Caco-2 (cell line): ENCODE measurements at regions not wholly inside any gene's neighbourhood (a gene's known extent, or its start where the extent isn't known, plus 50 kb on each side); places are given as distances from the start of the nearest gene placed in this dataset.

Source experiments
- BruUV-seq: library from RNA; stranded (reverse); fragments of 400-500 nt; replicated peaks from 2 replicates; lab custom pipeline; 2021; lab: Mats Ljungman, UMichigan
- CTCF ChIA-PET: fragments of 300-600 bp; sonication (Branson Sonifier 250); formaldehyde crosslinking; loops from one replicate; lab custom pipeline; 2022; ENCODE audit warnings: antibody characterized with exemption; lab: Charles Lee
- POLR2A ChIA-PET: fragments of 300-600 bp; sonication (Branson Sonifier 250); formaldehyde crosslinking; loops from one replicate; lab custom pipeline; 2022; ENCODE audit warnings: antibody characterized with exemption; lab: Charles Lee
- DNase-seq, 2 experiments: peaks; one replicate each; pipeline versions ENCODE4 v3.0.0 to v3.0.0-alpha.2; 2020 to 2022
- H3K27me3 ChIP-seq: replicated peaks from 2 replicates; pipeline ENCODE4 v1.6.0; 2011; ENCODE audit warnings: low read length; ENCODE audit not compliant: control insufficient read depth, insufficient read depth
- H3K36me3 ChIP-seq: 2 replicates; pipeline ENCODE4 v1.5.1; 2011; ENCODE audit warnings: low read length; ENCODE audit not compliant: control insufficient read depth, insufficient read depth
- H3K4me1 ChIP-seq: fragments of 250-450 bp; sonication (Bioruptor Pico); 2 replicates; pipeline ENCODE4 v1.5.1; 2020; ENCODE audit warnings: mild to moderate bottlenecking
- H3K4me3 ChIP-seq: 2 replicates; pipeline ENCODE4 v1.5.1; 2011; ENCODE audit warnings: low read depth, mild to moderate bottlenecking, control low read depth, low read length
- H3K9me3 ChIP-seq: fragments of 250-450 bp; sonication (Bioruptor Pico); 2 replicates; pipeline ENCODE4 v1.5.1; 2020; ENCODE audit warnings: mild to moderate bottlenecking, moderate library complexity
- H3K27ac Mint-ChIP-seq: one replicate; pipeline ENCODE4 v1.8.0; 2022; ENCODE audit warnings: mixed read lengths; ENCODE audit not compliant: unreplicated experiment
- H3K27me3 Mint-ChIP-seq: one replicate; pipeline ENCODE4 v1.8.0; 2022; ENCODE audit warnings: mixed read lengths; ENCODE audit not compliant: insufficient read depth, unreplicated experiment
- H3K36me3 Mint-ChIP-seq: one replicate; pipeline ENCODE4 v1.8.0; 2022; ENCODE audit warnings: mild to moderate bottlenecking, mixed read lengths; ENCODE audit not compliant: insufficient read depth, unreplicated experiment
- H3K4me1 Mint-ChIP-seq: one replicate; pipeline ENCODE4 v1.8.0; 2022; ENCODE audit warnings: low read depth, mixed read lengths; ENCODE audit not compliant: unreplicated experiment
- H3K4me3 Mint-ChIP-seq: one replicate; pipeline ENCODE4 v1.8.0; 2022; ENCODE audit warnings: mild to moderate bottlenecking, moderate library complexity, mixed read lengths; ENCODE audit not compliant: unreplicated experiment
- H3K9me3 Mint-ChIP-seq: one replicate; pipeline ENCODE4 v1.8.0; 2022; ENCODE audit warnings: mixed read lengths; ENCODE audit not compliant: unreplicated experiment
- intact Hi-C: fragments of 100-400 bp; cut with micrococcal nuclease; formaldehyde crosslinking; loops from one replicate; pipeline ENCODE4 v1.10.0; 2022; ENCODE audit not compliant: unreplicated experiment
- TF ChIP-seq, protein P1 (sequence below), 2 experiments: fragments of 200-600 bp in 1 of 2; IDR thresholded peaks; 1 replicate in 1 of 2; 2 replicates in 1 of 2; pipeline versions ENCODE4 v1.5.1 to v1.8.0; 2011 to 2022; ENCODE audit warnings: antibody characterized with exemption in 1 of 2, control low read depth in 1 of 2, inconsistent platforms in 1 of 2, low read depth in 1 of 2, low read length in 1 of 2, mild to moderate bottlenecking in 1 of 2, moderate library complexity in 1 of 2; ENCODE audit not compliant: insufficient read depth in 1 of 2, severe bottlenecking in 1 of 2, unreplicated experiment in 1 of 2

DNA sequence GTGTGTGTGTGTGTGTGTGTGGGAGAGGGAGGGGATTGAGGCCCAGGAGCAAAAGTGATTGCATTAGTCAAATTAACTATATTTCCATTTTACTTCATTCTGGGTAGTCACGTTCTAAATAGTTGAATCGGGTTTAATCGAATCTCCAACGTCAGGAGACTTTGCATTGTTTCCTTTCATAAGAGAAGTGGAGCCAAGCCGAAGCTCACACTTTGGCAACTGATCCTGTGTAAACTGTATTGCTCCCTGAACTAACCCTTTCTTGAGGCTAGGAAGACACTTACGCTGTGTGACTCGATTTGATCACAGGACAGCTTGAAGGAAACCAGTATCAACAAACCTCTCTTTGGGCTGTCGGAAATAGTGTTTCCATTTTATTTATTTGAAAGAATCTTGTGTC, 363.4 kb upstream of the ATP2B1 start:
- Histone ChIP-seq H3K9me3 (no peaks in the 10 kb centered on the region; the same call in 1 of the 2 replicates), H3K4me3 (no peak overlapping the region), H3K4me1 (peaks cover 19% of the 10 kb centered on the region), H3K27me3 (no peaks in the 10 kb centered on the region), H3K36me3 (no peaks in the 10 kb centered on the region)
- ChIA-PET CTCF (interaction anchor here (0.5 kb wide), 1 partner anchor 362 kb away, joined by 4 read pairs; no protein-coding TSS in a partner anchor), POLR2A (no interaction called here)
- H3K4me1 Mint-ChIP-seq = peaks cover 29% of the 10 kb centered on the region
- no peaks in the 10 kb centered on the region for H3K36me3 Mint-ChIP-seq
- no TSS peak for BruUV-seq
- peaks cover 35% of the 10 kb centered on the region for H3K9me3 Mint-ChIP-seq
- no peaks in the 10 kb centered on the region for H3K27me3 Mint-ChIP-seq
- H3K4me3 Mint-ChIP-seq = no peak overlapping the region
- peak overlapping the region; percentile 67 for H3K27ac Mint-ChIP-seq
- TF ChIP-seq, protein P1, sequence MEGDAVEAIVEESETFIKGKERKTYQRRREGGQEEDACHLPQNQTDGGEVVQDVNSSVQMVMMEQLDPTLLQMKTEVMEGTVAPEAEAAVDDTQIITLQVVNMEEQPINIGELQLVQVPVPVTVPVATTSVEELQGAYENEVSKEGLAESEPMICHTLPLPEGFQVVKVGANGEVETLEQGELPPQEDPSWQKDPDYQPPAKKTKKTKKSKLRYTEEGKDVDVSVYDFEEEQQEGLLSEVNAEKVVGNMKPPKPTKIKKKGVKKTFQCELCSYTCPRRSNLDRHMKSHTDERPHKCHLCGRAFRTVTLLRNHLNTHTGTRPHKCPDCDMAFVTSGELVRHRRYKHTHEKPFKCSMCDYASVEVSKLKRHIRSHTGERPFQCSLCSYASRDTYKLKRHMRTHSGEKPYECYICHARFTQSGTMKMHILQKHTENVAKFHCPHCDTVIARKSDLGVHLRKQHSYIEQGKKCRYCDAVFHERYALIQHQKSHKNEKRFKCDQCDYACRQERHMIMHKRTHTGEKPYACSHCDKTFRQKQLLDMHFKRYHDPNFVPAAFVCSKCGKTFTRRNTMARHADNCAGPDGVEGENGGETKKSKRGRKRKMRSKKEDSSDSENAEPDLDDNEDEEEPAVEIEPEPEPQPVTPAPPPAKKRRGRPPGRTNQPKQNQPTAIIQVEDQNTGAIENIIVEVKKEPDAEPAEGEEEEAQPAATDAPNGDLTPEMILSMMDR (IDR thresholded peaks at IDR 0.05; ENCODE audit: insufficient read depth in 1 of 2, low read depth in 1 of 2, low read length in 1 of 2, severe bottlenecking in 1 of 2, unreplicated experiment in 1 of 2) = no peak
- intact Hi-C loops = no loop called here
- DNase-seq = no peak

DNA sequence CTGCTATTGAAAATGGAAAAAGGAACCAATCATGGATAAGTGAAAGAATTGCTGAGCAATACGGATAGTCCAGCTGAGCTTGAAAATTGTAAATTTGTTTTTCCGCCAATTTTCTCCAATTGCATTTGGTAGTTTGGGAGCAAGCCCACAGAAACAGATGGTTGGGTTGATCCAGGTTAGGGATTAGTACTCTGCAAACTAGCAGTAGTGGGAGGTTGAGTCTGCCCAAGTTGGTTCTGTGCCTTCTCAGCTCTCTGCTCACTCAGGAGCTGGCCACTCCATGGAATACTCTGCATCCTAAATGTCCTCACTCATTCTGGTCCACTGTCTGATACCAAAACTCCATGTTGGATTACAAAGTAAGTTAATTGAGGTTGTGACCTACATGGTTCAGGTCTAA, 361.1 kb upstream of the ATP2B1 start:
- no peak for DNase-seq
- intact Hi-C loops = no loop called here
- no peaks in the 10 kb centered on the region for H3K27me3 Mint-ChIP-seq
- ChIA-PET POLR2A (no interaction called here), CTCF (no interaction called here)
- H3K36me3 Mint-ChIP-seq = no peaks in the 10 kb centered on the region
- H3K4me3 Mint-ChIP-seq = no peak overlapping the region
- BruUV-seq = no TSS peak
- no peaks in the 10 kb centered on the region for H3K36me3 ChIP-seq
- TF ChIP-seq, protein P1 (IDR thresholded peaks at IDR 0.05; ENCODE audit: insufficient read depth in 1 of 2, low read depth in 1 of 2, low read length in 1 of 2, severe bottlenecking in 1 of 2, unreplicated experiment in 1 of 2) = no peak
- no peaks in the 10 kb centered on the region for H3K27me3 ChIP-seq
- no peaks in the 10 kb centered on the region; the same call in 1 of the 2 replicates for H3K9me3 ChIP-seq
- no peak overlapping the region for H3K27ac Mint-ChIP-seq
- peaks cover 25% of the 10 kb centered on the region for H3K4me1 ChIP-seq
- peaks cover 32% of the 10 kb centered on the region for H3K4me1 Mint-ChIP-seq
- peaks cover 35% of the 10 kb centered on the region for H3K9me3 Mint-ChIP-seq
- no peak overlapping the region for H3K4me3 ChIP-seq

DNA sequence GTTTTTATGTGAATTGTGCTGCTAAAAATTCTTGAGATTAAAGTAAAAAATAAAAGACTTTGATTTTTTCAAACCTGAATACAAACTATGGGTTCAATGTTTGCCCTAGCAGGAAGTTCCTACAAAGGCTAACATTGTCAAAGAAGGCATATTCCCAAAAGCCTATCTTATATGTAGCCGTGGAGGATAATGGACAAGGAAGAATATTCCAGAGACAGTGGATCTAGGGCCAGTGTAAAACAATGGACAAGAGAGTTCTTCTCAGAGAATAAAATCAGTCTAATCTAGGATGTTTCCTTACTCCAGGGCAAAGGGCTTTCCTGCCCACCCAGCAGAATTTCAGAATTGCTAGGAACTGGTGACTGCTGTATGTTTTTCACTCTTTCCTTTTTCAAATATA, 359.2 kb upstream of the ATP2B1 start:
- H3K4me1 ChIP-seq = peaks cover 25% of the 10 kb centered on the region
- intact Hi-C loops = no loop called here
- peak overlapping the region; percentile 50 for H3K27ac Mint-ChIP-seq
- no peaks in the 10 kb centered on the region for H3K36me3 Mint-ChIP-seq
- DNase-seq = no peak
- H3K9me3 Mint-ChIP-seq = peaks cover 25% of the 10 kb centered on the region
- H3K4me3 Mint-ChIP-seq = no peak overlapping the region
- H3K9me3 ChIP-seq = no peaks in the 10 kb centered on the region; the same call in 1 of the 2 replicates
- TF ChIP-seq, protein P1 (IDR thresholded peaks at IDR 0.05; ENCODE audit: insufficient read depth in 1 of 2, low read depth in 1 of 2, low read length in 1 of 2, severe bottlenecking in 1 of 2, unreplicated experiment in 1 of 2) = no peak
- ChIA-PET CTCF (no interaction called here), POLR2A (no interaction called here)
- BruUV-seq = no TSS peak
- H3K27me3 ChIP-seq = no peaks in the 10 kb centered on the region
- H3K27me3 Mint-ChIP-seq = no peaks in the 10 kb centered on the region
- H3K36me3 ChIP-seq = no peaks in the 10 kb centered on the region
- H3K4me3 ChIP-seq = no peak overlapping the region
- peaks cover 32% of the 10 kb centered on the region for H3K4me1 Mint-ChIP-seq
